ENCODE measurements at regions not wholly inside any gene's neighbourhood (a gene's known extent, or its start where the extent isn't known, plus 50 kb on each side); places are given as distances from the start of the nearest gene placed in this dataset.
"Not testable (repeated sequence)": the region's sequence is repeated elsewhere in the genome, so short reads cannot be mapped to it uniquely, and the experiment has no call there.

- WGBS, 2 donors (ENCODE audit: extremely low coverage in 2 of 2, insufficient read length in 2 of 2, insufficient replicate concordance in 1 of 2), result no CpG with 5 or more reads among the region's 1 CpG
- peaks cover 3% of the 10 kb centered on the region in 2 donors for H3K4me1 ChIP-seq (ENCODE audit: control insufficient read depth in 2 of 2, insufficient read depth in 1 of 2, low read depth in 1 of 2, low read length in 2 of 2)
These were observed 66.9 kb upstream of the CPSF6 start for GRCh38 chr12:69172491-69172890.

GRCh38 chr12:69173368-69173767, 66.0 kb upstream of the CPSF6 start:
- Histone ChIP-seq H4K91ac (ENCODE audit: low read depth, low read length, poor library complexity) (no peak overlapping the region), H4K8ac (ENCODE audit: low read depth, low read length) (no peak overlapping the region), H3K4ac (ENCODE audit: low read length) (no peak overlapping the region), H3K23ac (ENCODE audit: low read depth, low read length, poor library complexity) (no peak overlapping the region), H3K18ac (ENCODE audit: low read length) (no peak overlapping the region), H3K27me3 (ENCODE audit: control insufficient read depth in 3 of 3, insufficient read depth in 3 of 3, low read depth in 1 of 3, low read length in 3 of 3) (no peaks in the 10 kb centered on the region), H2AK5ac (ENCODE audit: low read depth, low read length) (no peak overlapping the region), H3K9ac (ENCODE audit: low read depth, low read length, poor library complexity) (no peak overlapping the region), H3K36me3 (replicated peaks in 1 of 2; ENCODE audit: control insufficient read depth in 2 of 2, insufficient read depth in 2 of 2, low read length in 2 of 2) (no peaks in the 10 kb centered on the region), H2BK15ac (ENCODE audit: low read length) (no peak overlapping the region), H3K79me1 (ENCODE audit: low read depth, low read length) (no peaks in the 10 kb centered on the region), H2BK5ac (ENCODE audit: low read length) (no peak overlapping the region), H3K4me1 (ENCODE audit: control insufficient read depth in 2 of 2, insufficient read depth in 1 of 2, low read depth in 1 of 2, low read length in 2 of 2) (peaks cover 3% of the 10 kb centered on the region in 2 donors), H2BK12ac (ENCODE audit: low read length) (no peak overlapping the region), H3K27ac (replicated peaks; ENCODE audit: low read length) (no peak overlapping the region), H3K14ac (ENCODE audit: low read length) (no peak overlapping the region), H3K4me3 (ENCODE audit: low read length in 2 of 2) (no peak overlapping the region), H2AFZ (ENCODE audit: low read length) (peak overlapping the region; percentile 82), H3K9me3 (replicated peaks in 1 of 2; ENCODE audit: control insufficient read depth in 2 of 2, insufficient read depth in 1 of 2, low read depth in 1 of 2, low read length in 2 of 2) (peaks cover 0 to 2% of the 10 kb centered on the region in 2 donors), H2BK120ac (ENCODE audit: low read depth, low read length) (no peak overlapping the region), H3K4me2 (ENCODE audit: insufficient read depth, low read length, poor library complexity, severe bottlenecking) (no peak overlapping the region)
- no CpG with 5 or more reads among the region's 9 CpGs for WGBS, 2 donors (ENCODE audit: extremely low coverage in 2 of 2, insufficient read length in 2 of 2, insufficient replicate concordance in 1 of 2)
- no peak for DNase-seq (ENCODE audit: low spot score)

More at GRCh38 chr12:69172491-69172890, 66.9 kb upstream of the CPSF6 start:
- no peak overlapping the region for H3K18ac ChIP-seq (ENCODE audit: low read length)
- no peak overlapping the region for H4K91ac ChIP-seq (ENCODE audit: low read depth, low read length, poor library complexity)
- H3K14ac ChIP-seq (ENCODE audit: low read length), result no peak overlapping the region
- H3K4me3 ChIP-seq (ENCODE audit: low read length in 2 of 2), result no peak overlapping the region
- no peak overlapping the region for H3K4me2 ChIP-seq (ENCODE audit: insufficient read depth, low read length, poor library complexity, severe bottlenecking)
- no peak overlapping the region for H3K9ac ChIP-seq (ENCODE audit: low read depth, low read length, poor library complexity)
- no peaks in the 10 kb centered on the region for H3K36me3 ChIP-seq (replicated peaks in 1 of 2; ENCODE audit: control insufficient read depth in 2 of 2, insufficient read depth in 2 of 2, low read length in 2 of 2)
- no peak overlapping the region for H2BK5ac ChIP-seq (ENCODE audit: low read length)
- no peak overlapping the region for H2BK12ac ChIP-seq (ENCODE audit: low read length)
- no peaks in the 10 kb centered on the region for H3K27me3 ChIP-seq (ENCODE audit: control insufficient read depth in 3 of 3, insufficient read depth in 3 of 3, low read depth in 1 of 3, low read length in 3 of 3)
- H2BK15ac ChIP-seq (ENCODE audit: low read length), result no peak overlapping the region
- no peak overlapping the region for H3K4ac ChIP-seq (ENCODE audit: low read length)
- no peak overlapping the region for H3K23ac ChIP-seq (ENCODE audit: low read depth, low read length, poor library complexity)
- H2BK120ac ChIP-seq (ENCODE audit: low read depth, low read length), result no peak overlapping the region
- no peaks in the 10 kb centered on the region for H3K79me1 ChIP-seq (ENCODE audit: low read depth, low read length)
- H3K27ac ChIP-seq (replicated peaks; ENCODE audit: low read length), result no peak overlapping the region
- peaks cover 0 to 2% of the 10 kb centered on the region in 2 donors for H3K9me3 ChIP-seq (replicated peaks in 1 of 2; ENCODE audit: control insufficient read depth in 2 of 2, insufficient read depth in 1 of 2, low read depth in 1 of 2, low read length in 2 of 2)
- DNase-seq (ENCODE audit: low spot score), result no peak
- H4K8ac ChIP-seq (ENCODE audit: low read depth, low read length), result no peak overlapping the region
- no peak overlapping the region for H2AK5ac ChIP-seq (ENCODE audit: low read depth, low read length)
- H2AFZ ChIP-seq (ENCODE audit: low read length), result no peak overlapping the region

GRCh38 chr12:69179786-69180185, 59.6 kb upstream of the CPSF6 start:
- no peaks in the 10 kb centered on the region for H3K4me1 ChIP-seq (ENCODE audit: control insufficient read depth in 2 of 2, insufficient read depth in 1 of 2, low read depth in 1 of 2, low read length in 2 of 2)
- H2BK12ac ChIP-seq (ENCODE audit: low read length), result no peak overlapping the region
- H3K9ac ChIP-seq (ENCODE audit: low read depth, low read length, poor library complexity), result no peak overlapping the region
- H3K23ac ChIP-seq (ENCODE audit: low read depth, low read length, poor library complexity), result no peak overlapping the region
- H3K4me3 ChIP-seq (ENCODE audit: low read length in 2 of 2), result no peak overlapping the region
- H3K36me3 ChIP-seq (replicated peaks in 1 of 2; ENCODE audit: control insufficient read depth in 2 of 2, insufficient read depth in 2 of 2, low read length in 2 of 2), result no peaks in the 10 kb centered on the region
- H3K4ac ChIP-seq (ENCODE audit: low read length), result no peak overlapping the region
- H3K27ac ChIP-seq (replicated peaks; ENCODE audit: low read length), result no peak overlapping the region
- H4K8ac ChIP-seq (ENCODE audit: low read depth, low read length), result no peak overlapping the region
- H4K91ac ChIP-seq (ENCODE audit: low read depth, low read length, poor library complexity), result no peak overlapping the region
- H3K9me3 ChIP-seq (replicated peaks in 1 of 2; ENCODE audit: control insufficient read depth in 2 of 2, insufficient read depth in 1 of 2, low read depth in 1 of 2, low read length in 2 of 2), result peaks cover 0 to 8% of the 10 kb centered on the region in 2 donors
- H2AK5ac ChIP-seq (ENCODE audit: low read depth, low read length), result no peak overlapping the region
- H3K27me3 ChIP-seq (ENCODE audit: control insufficient read depth in 3 of 3, insufficient read depth in 3 of 3, low read depth in 1 of 3, low read length in 3 of 3), result no peaks in the 10 kb centered on the region
- no peak overlapping the region for H2AFZ ChIP-seq (ENCODE audit: low read length)
- no peak for DNase-seq (ENCODE audit: low spot score)
- no peak overlapping the region for H3K4me2 ChIP-seq (ENCODE audit: insufficient read depth, low read length, poor library complexity, severe bottlenecking)
- H3K18ac ChIP-seq (ENCODE audit: low read length), result no peak overlapping the region
- H3K79me1 ChIP-seq (ENCODE audit: low read depth, low read length), result no peaks in the 10 kb centered on the region
- no peak overlapping the region for H3K14ac ChIP-seq (ENCODE audit: low read length)
- H2BK15ac ChIP-seq (ENCODE audit: low read length), result no peak overlapping the region
- no peak overlapping the region for H2BK120ac ChIP-seq (ENCODE audit: low read depth, low read length)
- H2BK5ac ChIP-seq (ENCODE audit: low read length), result no peak overlapping the region

DNA sequence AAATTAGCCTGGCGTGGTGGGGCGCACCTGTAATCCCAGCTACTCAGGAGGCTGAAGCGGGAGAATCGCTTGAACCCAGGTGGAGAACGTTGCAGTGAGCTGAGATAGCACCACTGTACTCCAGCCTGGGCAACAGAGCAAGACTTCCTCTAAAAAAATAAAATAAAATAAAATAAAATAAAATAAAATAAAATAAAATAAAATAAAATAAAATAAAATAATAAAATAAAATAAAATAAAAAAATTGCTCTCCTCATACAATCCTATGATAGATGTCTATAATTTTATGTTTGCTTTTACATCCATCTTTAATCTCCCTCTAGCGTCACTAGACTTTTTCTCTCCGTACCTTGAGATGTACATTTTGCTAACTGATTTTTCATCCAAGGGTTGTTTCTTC, 51.8 kb upstream of the CPSF6 start:
- H3K9me3 ChIP-seq (replicated peaks in 1 of 2; ENCODE audit: control insufficient read depth in 2 of 2, insufficient read depth in 1 of 2, low read depth in 1 of 2, low read length in 2 of 2), result peaks cover 9 to 14% of the 10 kb centered on the region in 2 donors
- H3K9ac ChIP-seq (ENCODE audit: low read depth, low read length, poor library complexity); H3K14ac ChIP-seq (ENCODE audit: low read length); H3K79me1 ChIP-seq (ENCODE audit: low read depth, low read length); H3K18ac ChIP-seq (ENCODE audit: low read length); H2BK5ac ChIP-seq (ENCODE audit: low read length); H2BK120ac ChIP-seq (ENCODE audit: low read depth, low read length); H2BK12ac ChIP-seq (ENCODE audit: low read length); H3K23ac ChIP-seq (ENCODE audit: low read depth, low read length, poor library complexity); H3K4me2 ChIP-seq (ENCODE audit: insufficient read depth, low read length, poor library complexity, severe bottlenecking); H2AFZ ChIP-seq (ENCODE audit: low read length); H4K91ac ChIP-seq (ENCODE audit: low read depth, low read length, poor library complexity); H3K4me3 ChIP-seq (ENCODE audit: low read length in 2 of 2); DNase-seq (ENCODE audit: low spot score); H4K8ac ChIP-seq (ENCODE audit: low read depth, low read length); H3K36me3 ChIP-seq (replicated peaks in 1 of 2; ENCODE audit: control insufficient read depth in 2 of 2, insufficient read depth in 2 of 2, low read length in 2 of 2); H3K27ac ChIP-seq (replicated peaks; ENCODE audit: low read length); H3K4ac ChIP-seq (ENCODE audit: low read length); H2BK15ac ChIP-seq (ENCODE audit: low read length); H2AK5ac ChIP-seq (ENCODE audit: low read depth, low read length); H3K27me3 ChIP-seq (ENCODE audit: control insufficient read depth in 3 of 3, insufficient read depth in 3 of 3, low read depth in 1 of 3, low read length in 3 of 3); H3K4me1 ChIP-seq (ENCODE audit: control insufficient read depth in 2 of 2, insufficient read depth in 1 of 2, low read depth in 1 of 2, low read length in 2 of 2): not testable (repeated sequence)
- no CpG with 5 or more reads among the region's 7 CpGs for WGBS, 2 donors (ENCODE audit: extremely low coverage in 2 of 2, insufficient read length in 2 of 2, insufficient replicate concordance in 1 of 2)
